Fibroblast of skin of left biceps (primary cell): ENCODE measurements at regions not wholly inside any gene's neighbourhood (a gene's known extent, or its start where the extent isn't known, plus 50 kb on each side); places are given as distances from the start of the nearest gene placed in this dataset.

ENCODE experiments used
- DNase-seq, 2 experiments: peaks; one replicate each; pipeline ENCODE4 v3.0.0-alpha.2; 2013; ENCODE audit warnings: low read depth in 2 of 2

- no peak for DNase-seq
Measured at GRCh38 chr2:106978647-106979046, 92.7 kb upstream of the ST6GAL2 start.

- no peak for DNase-seq
Measured at GRCh38 chr2:106981491-106981890, 95.5 kb upstream of the ST6GAL2 start.

DNA sequence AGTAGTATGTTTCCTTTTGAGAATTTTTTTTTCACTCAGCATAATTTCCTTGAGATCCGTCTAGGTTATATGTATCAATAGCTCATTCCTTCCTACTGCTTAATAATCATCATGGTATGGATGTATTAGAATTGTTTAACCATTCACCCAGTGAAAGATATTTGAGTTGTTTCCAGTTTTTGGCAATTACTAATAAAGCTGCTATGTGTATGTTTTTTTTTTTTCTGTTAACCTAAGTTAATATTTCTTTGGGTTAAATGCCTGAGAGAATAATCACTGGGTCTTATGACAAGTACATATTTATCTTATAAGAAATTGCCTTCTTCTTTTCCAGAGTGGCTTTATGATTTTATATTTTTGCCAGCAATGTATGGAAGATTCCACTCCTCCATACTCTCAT lies 96.4 kb upstream of the ST6GAL2 start:
- DNase-seq: peak; percentile 76 to 80

GRCh38 chr2:106983305-106983704 lies 97.3 kb upstream of the ST6GAL2 start:
- DNase-seq: no peak

DNA sequence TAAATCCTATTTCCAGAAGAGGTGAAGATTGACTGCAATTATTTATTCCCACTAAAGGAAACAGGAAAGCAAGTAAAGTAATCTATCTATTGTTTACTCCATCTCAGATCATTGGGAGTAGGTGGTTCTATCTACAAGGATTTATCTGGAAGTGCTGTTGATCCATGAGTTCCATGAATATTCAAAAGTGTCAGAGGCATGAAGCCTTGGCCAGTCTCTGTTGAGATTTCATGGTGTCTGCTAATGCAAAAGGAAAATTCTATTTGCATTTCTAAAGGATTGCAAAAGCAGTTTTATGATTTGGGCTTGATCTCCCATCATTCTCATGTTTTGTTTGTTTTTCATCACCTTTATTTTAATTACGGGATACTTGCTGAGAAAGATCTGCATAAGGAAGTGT lies 102.4 kb upstream of the ST6GAL2 start:
- DNase-seq: no peak

- DNase-seq: peak; percentile 86 to 89
Measured at GRCh38 chr2:106990297-106990696, 104.3 kb upstream of the ST6GAL2 start.

DNA sequence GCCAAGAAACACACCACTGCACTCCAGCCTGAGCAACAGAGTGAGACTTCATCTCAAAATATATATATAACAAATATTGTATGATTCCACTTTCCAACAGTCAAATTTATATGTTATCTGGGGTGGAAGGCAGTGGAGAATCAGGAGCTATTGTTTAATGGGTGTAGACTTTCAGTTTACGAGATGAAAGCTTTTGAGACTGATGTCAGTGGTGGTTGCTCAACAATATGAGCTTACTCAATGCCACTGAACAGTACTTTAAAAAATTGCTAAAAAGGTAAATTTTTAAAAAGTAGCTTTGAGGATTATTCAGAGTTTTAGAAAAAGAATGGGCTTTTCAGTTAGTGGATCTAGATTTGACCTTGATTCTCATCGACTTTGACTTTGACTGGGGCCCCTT lies 105.9 kb upstream of the ST6GAL2 start:
- DNase-seq: no peak

GRCh38 chr2:106995556-106995955 lies 109.6 kb upstream of the ST6GAL2 start:
- peak; percentile 71 to 75 for DNase-seq

- no peak for DNase-seq
Measured at GRCh38 chr2:106996171-106996769, 110.3 kb upstream of the ST6GAL2 start.

DNA sequence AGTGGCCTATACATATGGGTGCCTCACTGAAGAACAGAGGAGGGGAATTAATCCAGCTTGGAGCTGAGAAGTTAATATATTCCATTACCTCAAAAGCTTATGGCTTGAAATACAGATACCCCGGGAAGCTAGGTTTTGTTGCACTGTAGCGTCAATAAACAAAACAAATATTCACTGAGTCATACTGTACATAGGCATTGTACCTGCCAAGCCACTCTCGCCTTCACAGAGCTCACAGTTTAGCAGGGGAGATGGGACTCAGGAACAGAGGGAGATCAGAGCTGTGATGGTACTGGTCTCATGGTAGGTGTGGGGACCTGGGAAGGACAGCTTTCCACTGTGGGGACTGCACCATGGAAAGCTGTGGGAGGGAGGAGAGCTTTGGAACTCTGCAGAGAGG lies 111.2 kb upstream of the ST6GAL2 start:
- no peak for DNase-seq

- no peak for DNase-seq
Measured at GRCh38 chr2:107001062-107001461, 115.1 kb upstream of the ST6GAL2 start.

DNA sequence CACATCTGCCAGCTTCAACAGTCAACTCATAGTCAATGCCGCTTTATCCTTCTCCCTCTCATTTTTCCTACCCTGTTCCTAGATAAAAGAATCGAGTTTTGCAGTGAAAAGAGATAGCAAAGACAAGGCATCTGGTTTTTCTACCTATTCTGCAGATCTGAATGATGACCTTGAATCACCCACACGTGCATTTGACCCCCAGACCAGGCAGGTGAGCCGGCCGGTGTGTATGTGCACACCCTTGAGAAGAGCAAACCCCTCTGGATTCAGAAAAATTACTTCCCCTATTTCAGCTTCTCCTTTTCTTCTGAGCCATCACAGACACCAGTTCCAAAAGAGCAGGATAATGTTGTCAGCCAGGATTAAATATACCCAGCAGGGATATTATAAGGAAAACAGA lies 115.6 kb upstream of the ST6GAL2 start:
- DNase-seq: no peak

DNA sequence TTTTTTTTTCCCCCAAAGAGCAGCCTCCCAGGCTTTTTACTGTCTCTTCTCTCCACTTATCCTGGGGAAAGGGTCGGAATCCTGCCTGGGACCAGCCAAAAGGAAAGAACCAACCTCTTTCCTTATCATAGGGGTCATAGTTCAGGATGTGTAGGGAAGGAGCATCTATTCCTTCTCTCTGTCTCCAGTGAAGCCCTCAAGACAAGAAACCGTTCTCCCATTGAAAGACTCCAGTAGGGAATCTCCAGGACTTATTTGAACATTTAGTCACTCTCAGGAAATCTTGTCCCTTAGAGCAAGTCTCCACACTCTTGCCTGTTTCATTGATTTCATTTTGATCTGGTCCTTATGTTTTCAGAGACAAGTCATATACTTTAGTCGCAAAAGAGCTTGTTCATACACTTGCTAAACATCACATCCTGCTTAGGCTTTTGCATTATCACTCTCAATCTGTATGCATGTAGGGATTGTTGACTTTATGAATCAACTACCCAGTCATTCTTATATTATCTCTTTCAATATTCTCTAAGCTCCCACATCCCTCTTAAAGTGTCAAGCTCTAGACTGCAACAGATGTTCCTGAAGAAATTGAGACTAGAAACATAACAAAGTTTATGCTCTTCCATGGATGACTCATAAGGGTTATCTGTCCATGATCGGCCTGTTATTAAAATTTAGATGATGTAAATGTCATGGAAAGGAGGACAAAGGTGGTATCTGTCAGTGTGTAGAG lies 116.2 kb upstream of the ST6GAL2 start:
- peak; percentile 42 to 52 for DNase-seq

- DNase-seq: no peak
Measured at GRCh38 chr2:107002735-107003134, 116.8 kb upstream of the ST6GAL2 start.

GRCh38 chr2:107005853-107006252 lies 119.9 kb upstream of the ST6GAL2 start:
- no peak for DNase-seq

DNA sequence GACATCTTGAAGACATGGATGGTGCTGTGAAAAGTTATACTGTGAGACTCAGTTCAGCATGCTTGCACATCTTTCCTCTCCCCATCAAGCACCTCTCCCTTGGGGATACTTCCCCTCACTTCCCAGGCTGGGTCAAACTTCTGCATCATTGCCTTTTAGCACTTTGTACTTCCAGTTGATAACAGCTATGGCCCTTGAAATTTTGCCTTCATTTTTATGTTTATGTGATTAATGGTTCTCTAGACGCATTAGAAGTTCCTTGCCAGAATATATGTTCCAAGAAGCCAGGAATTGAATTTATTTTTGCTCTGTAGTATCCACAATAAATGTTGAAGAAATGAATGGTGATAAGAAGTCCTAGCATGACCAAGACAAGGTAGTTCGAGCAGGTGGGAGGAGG lies 120.9 kb upstream of the ST6GAL2 start:
- no peak for DNase-seq

DNA sequence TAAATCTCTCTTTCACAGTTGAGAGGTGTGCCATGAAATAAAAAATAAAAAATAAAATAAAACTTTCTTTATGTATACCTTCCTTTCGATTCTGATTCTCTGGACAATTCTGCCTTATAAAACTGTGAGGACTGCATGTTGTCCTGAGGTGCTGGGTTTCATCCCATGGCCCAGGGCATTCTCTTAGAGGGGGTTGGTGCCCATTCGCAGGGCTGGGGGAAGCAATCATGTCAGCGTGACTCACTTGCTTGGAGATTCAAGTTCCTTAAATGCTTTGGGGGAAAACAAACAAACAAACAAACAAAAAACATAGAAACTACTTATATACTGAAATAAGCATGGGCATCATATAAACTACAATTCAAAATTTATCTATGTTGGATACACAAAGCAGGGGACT lies 122.0 kb upstream of the ST6GAL2 start:
- DNase-seq: no peak

- DNase-seq: no peak
Measured at GRCh38 chr2:107008843-107009242, 122.9 kb upstream of the ST6GAL2 start.

DNA sequence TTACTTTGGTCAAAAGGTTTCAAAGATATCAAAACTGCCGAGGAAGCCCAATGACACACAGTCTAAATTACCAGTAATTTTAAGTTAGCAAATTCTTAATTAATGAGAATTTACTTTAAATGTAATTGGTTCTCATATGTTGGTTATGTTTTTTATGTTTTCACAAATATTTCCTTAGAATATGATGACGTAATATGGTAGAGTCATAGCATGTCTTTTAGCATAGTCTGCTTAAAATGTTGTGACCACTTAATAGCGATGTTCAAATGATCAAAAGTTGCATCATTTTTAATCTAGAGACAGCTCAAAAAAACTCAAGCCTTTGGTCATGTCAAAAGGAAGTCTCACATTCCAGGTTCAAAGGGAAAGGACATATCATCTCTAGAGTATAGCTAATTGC lies 123.3 kb upstream of the ST6GAL2 start:
- no peak for DNase-seq

DNA sequence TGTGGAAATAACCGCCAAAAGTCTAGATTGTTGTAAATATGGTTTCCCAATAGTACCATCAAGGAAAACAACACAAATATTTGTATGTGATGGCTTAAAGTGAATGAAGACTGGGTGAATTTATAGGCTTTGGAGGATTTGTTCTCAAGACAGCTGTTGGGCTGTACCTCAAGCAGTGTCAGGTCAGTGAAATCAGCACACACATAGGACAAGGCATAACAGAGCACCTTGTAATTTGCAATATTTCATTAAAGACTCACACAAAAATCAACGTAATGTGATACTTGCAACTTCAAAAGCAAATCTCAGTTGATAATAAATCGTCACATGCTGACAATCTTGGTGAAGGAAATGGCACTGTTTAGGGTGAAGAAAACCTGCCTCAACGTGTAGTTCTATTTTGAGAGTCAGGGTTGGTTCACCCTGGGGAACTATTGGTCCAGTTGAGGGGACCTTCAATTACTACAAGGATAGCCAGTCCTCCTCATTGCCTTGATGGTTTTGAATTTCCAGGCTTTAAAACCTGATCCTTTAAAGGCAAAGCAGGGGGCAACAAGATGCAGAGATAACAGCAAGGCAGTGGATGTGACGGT lies 126.8 kb upstream of the ST6GAL2 start:
- no peak for DNase-seq

DNA sequence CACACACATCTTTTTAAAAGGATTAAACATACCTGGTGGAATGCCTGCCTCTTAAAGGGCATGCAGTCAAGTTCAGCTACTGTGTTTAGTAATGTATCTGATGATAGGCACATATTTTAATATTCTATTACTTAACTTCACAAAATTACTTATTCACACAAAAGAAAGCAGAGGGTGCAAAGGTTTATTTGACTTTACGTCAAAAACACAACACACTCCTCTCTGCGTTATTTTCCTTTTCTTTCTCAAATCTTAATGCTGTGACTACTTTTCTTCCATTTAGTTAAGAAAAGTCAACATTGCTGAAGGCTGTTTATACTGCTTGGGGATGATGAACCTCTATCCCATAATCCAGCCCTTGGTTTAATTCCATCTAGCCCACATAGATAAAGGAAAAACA lies 127.9 kb upstream of the ST6GAL2 start:
- DNase-seq: no peak

GRCh38 chr2:107018366-107018765 lies 132.4 kb upstream of the ST6GAL2 start:
- DNase-seq: no peak

- DNase-seq: no peak
Measured at GRCh38 chr2:107020392-107020791, 134.4 kb upstream of the ST6GAL2 start.
